ENCODE measurements at regions not wholly inside any gene's neighbourhood (a gene's known extent, or its start where the extent isn't known, plus 50 kb on each side); places are given as distances from the start of the nearest gene placed in this dataset.

- no peak for DNase-seq (ENCODE audit: low spot score)
- in situ Hi-C loops (cut with MboI; ENCODE audit: low pct_unique_long_range_greater_than_20kb, low sequenced_read_pairs, unreplicated experiment) = no loop called here
Observed at GRCh38 chr13:72097568-72097967, 230.6 kb upstream of the DACH1 start.

GRCh38 chr13:72093262-72093661 is 226.3 kb upstream of the DACH1 start:
- TF ChIP-seq CTCF (IDR thresholded peaks at IDR 0.05; ENCODE audit: extremely low read depth, insufficient read depth, missing control alignments) = no peak
- DNase-seq (ENCODE audit: low spot score) = no peak
- in situ Hi-C loops (cut with MboI; ENCODE audit: low pct_unique_long_range_greater_than_20kb, low sequenced_read_pairs, unreplicated experiment) = no loop called here

More at GRCh38 chr13:72097568-72097967, 230.6 kb upstream of the DACH1 start:
- no peak for TF ChIP-seq CTCF (IDR thresholded peaks at IDR 0.05; ENCODE audit: extremely low read depth, insufficient read depth, missing control alignments)

GRCh38 chr13:72074663-72075062 is 207.7 kb upstream of the DACH1 start:
- no peak for DNase-seq (ENCODE audit: low spot score)
- no peak for TF ChIP-seq CTCF (IDR thresholded peaks at IDR 0.05; ENCODE audit: extremely low read depth, insufficient read depth, missing control alignments)
- in situ Hi-C loops (cut with MboI; ENCODE audit: low pct_unique_long_range_greater_than_20kb, low sequenced_read_pairs, unreplicated experiment) = no loop called here

- in situ Hi-C loops (cut with MboI; ENCODE audit: low pct_unique_long_range_greater_than_20kb, low sequenced_read_pairs, unreplicated experiment) = no loop called here
- no peak for TF ChIP-seq CTCF (IDR thresholded peaks at IDR 0.05; ENCODE audit: extremely low read depth, insufficient read depth, missing control alignments)
- DNase-seq (ENCODE audit: low spot score) = no peak
Observed at GRCh38 chr13:72072261-72072660, 205.3 kb upstream of the DACH1 start.

GRCh38 chr13:72071713-72072112 is 204.7 kb upstream of the DACH1 start:
- no peak for TF ChIP-seq CTCF (IDR thresholded peaks at IDR 0.05; ENCODE audit: extremely low read depth, insufficient read depth, missing control alignments)
- no peak for DNase-seq (ENCODE audit: low spot score)
- in situ Hi-C loops (cut with MboI; ENCODE audit: low pct_unique_long_range_greater_than_20kb, low sequenced_read_pairs, unreplicated experiment) = no loop called here

GRCh38 chr13:72062566-72062965 is 195.6 kb upstream of the DACH1 start:
- DNase-seq (ENCODE audit: low spot score) = no peak
- in situ Hi-C loops (cut with MboI; ENCODE audit: low pct_unique_long_range_greater_than_20kb, low sequenced_read_pairs, unreplicated experiment) = no loop called here
- TF ChIP-seq CTCF (IDR thresholded peaks at IDR 0.05; ENCODE audit: extremely low read depth, insufficient read depth, missing control alignments) = no peak

GRCh38 chr13:72061613-72062012 is 194.6 kb upstream of the DACH1 start:
- DNase-seq (ENCODE audit: low spot score) = no peak
- TF ChIP-seq CTCF (IDR thresholded peaks at IDR 0.05; ENCODE audit: extremely low read depth, insufficient read depth, missing control alignments) = no peak
- in situ Hi-C loops (cut with MboI; ENCODE audit: low pct_unique_long_range_greater_than_20kb, low sequenced_read_pairs, unreplicated experiment) = no loop called here
